ENCODE measurements at regions not wholly inside any gene's neighbourhood (a gene's known extent, or its start where the extent isn't known, plus 50 kb on each side); places are given as distances from the start of the nearest gene placed in this dataset.
A peak's percentile ranks its signal among the peaks of the same experiment; 100 is the strongest.

DNA sequence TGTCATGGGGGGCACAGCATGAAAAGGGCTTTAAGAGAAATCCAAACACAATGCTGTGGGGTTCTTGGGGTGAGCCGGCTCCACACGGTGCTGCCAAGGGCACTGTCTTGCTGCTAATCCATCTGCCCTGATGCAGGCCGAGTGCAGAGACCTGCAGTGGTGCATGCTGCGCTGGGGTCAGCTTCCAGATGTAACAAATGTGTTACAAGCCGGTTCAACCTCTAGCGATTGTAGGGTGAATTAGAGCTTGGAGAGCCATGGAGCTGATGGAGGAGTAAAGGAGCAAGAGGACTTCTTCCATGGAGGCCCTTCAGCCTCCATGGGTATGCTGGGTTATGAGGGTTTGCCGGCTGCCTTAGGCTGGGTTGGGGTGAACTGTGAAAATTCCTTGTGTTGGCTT, 402.3 kb downstream of the TYW1 start:
- in situ Hi-C loops (cut with HindIII; ENCODE audit: low pct_unique_long_range_greater_than_20kb, low sequenced_read_pairs): no loop called here
- DNase-seq (ENCODE audit: low read depth, low spot score): no peak

GRCh38 chr7:67401492-67401891, 404.9 kb downstream of the TYW1 start:
- in situ Hi-C loops (cut with HindIII; ENCODE audit: low pct_unique_long_range_greater_than_20kb, low sequenced_read_pairs): no loop called here
- no peak for DNase-seq (ENCODE audit: low read depth, low spot score)

- in situ Hi-C loops (cut with HindIII; ENCODE audit: low pct_unique_long_range_greater_than_20kb, low sequenced_read_pairs): no loop called here
- no peak for DNase-seq (ENCODE audit: low read depth, low spot score)
Observed at GRCh38 chr7:67402280-67402679, 405.6 kb downstream of the TYW1 start.

GRCh38 chr7:67406976-67407375, 410.3 kb downstream of the TYW1 start:
- no peak for DNase-seq (ENCODE audit: low read depth, low spot score)
- in situ Hi-C loops (cut with HindIII; ENCODE audit: low pct_unique_long_range_greater_than_20kb, low sequenced_read_pairs): no loop called here

GRCh38 chr7:67407392-67408071, 410.9 kb downstream of the TYW1 start:
- DNase-seq (ENCODE audit: low read depth, low spot score): no peak
- in situ Hi-C loops (cut with HindIII; ENCODE audit: low pct_unique_long_range_greater_than_20kb, low sequenced_read_pairs): no loop called here

DNA sequence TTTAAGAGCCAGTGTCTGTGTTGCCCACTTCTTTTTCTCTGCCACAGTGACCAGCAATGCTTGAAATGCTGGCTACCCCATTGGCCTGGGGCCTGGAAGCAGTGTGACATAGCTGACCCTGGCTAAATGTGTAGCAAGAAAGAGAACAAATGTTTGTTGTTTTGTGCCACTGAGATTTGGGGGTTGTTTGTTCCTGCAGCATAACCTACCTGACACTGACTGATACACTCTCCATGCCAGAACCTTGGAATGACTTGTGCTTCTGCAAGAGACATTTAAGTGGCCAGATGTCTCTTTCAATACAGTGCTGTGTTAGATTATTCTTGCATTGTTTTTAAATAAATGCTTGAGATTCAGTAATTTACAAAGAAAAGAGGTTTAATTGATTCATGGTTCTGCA, 411.5 kb downstream of the TYW1 start:
- no peak for DNase-seq (ENCODE audit: low read depth, low spot score)
- in situ Hi-C loops (cut with HindIII; ENCODE audit: low pct_unique_long_range_greater_than_20kb, low sequenced_read_pairs): no loop called here

- DNase-seq (ENCODE audit: low read depth, low spot score): no peak
- in situ Hi-C loops (cut with HindIII; ENCODE audit: low pct_unique_long_range_greater_than_20kb, low sequenced_read_pairs): no loop called here
Observed at GRCh38 chr7:67413670-67414069, 417.0 kb downstream of the TYW1 start.

- DNase-seq (ENCODE audit: low read depth, low spot score): no peak
Observed at GRCh38 chr7:67414858-67415257, 418.2 kb downstream of the TYW1 start.

DNA sequence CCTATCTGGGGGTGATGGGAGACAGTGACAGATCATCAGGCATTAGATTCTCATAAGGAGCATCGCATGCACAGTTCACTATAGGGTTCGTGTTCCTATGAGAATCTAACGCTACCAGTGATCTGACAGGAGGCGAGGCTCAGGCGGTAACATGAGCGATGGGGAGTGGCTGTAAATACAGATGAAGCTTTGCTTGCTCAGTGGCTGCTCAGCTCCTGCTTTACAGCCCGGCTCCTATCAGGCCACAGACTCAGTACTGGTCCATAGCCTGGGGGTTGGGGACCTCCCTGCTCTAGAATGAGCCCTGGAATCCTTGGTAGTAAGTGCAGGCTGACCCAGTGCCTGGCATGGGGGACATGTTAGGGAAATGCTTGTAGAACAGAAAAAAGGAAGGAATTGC, 426.0 kb downstream of the TYW1 start:
- in situ Hi-C loops (cut with HindIII; ENCODE audit: low pct_unique_long_range_greater_than_20kb, low sequenced_read_pairs): no loop called here
- DNase-seq (ENCODE audit: low read depth, low spot score): no peak

More at GRCh38 chr7:67414858-67415257, 418.2 kb downstream of the TYW1 start:
- in situ Hi-C loops (cut with HindIII; ENCODE audit: low pct_unique_long_range_greater_than_20kb, low sequenced_read_pairs): no loop called here

- in situ Hi-C loops (cut with HindIII; ENCODE audit: low pct_unique_long_range_greater_than_20kb, low sequenced_read_pairs): no loop called here
- no peak for DNase-seq (ENCODE audit: low read depth, low spot score)
Observed at GRCh38 chr7:67423065-67423464, 426.4 kb downstream of the TYW1 start.

DNA sequence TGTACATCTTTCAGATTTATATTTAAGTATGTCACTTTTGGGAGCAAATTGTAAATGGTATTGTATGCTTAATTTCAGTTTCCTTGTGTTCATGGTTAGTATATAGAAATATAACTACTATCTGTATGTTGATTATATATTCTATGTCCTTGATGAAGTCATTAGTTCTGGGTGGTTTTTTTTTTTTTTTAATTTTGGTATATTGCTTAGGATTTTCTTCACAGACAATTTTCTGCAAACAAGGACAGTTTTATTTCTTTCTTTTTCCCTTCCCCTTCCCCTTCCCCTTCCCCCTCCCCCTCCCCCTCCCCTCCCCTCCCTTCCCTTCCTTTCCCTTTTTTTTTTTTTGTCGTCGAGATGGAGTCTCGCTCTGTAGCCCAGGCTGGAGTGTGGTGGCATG, 430.0 kb downstream of the TYW1 start:
- in situ Hi-C loops (cut with HindIII; ENCODE audit: low pct_unique_long_range_greater_than_20kb, low sequenced_read_pairs): no loop called here
- no peak for DNase-seq (ENCODE audit: low read depth, low spot score)

- DNase-seq (ENCODE audit: low read depth, low spot score): no peak
- in situ Hi-C loops (cut with HindIII; ENCODE audit: low pct_unique_long_range_greater_than_20kb, low sequenced_read_pairs): no loop called here
Observed at GRCh38 chr7:67429735-67430134, 433.1 kb downstream of the TYW1 start.

DNA sequence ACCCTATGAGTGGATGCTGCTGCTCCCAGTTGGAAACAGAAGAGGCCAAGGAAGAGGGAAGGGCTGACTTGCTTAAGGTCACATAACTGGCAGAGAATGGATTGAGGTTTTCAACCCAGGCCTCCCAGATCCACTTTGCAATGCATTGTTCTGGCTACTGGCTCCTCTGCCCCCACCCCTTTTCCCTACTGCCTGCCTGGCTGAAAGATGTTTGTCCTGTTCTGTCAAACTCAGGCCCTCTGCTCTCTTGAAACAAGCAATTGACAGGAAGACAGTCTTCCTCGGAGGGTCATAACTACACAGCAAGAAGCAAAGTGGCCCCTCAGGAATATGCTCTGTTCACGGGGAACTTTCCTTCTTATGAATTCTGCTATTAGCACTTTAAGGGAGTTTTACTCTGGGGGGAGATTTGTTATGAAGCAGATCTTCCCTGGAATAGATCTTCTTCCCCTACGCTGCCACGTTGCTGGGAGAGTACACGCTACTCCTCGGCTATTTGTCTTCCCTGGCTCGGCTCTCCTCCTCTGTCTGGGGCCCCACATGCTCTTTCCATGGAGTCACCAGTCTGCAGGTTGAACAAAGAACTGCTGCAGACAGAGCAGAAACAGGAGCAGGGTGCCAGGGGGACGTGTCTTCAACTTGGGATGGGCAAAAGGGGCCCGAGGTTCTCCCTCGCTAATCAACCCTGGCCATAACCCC, 436.1 kb downstream of the TYW1 start:
- no peak for DNase-seq (ENCODE audit: low read depth, low spot score)
- in situ Hi-C loops (cut with HindIII; ENCODE audit: low pct_unique_long_range_greater_than_20kb, low sequenced_read_pairs): no loop called here

DNA sequence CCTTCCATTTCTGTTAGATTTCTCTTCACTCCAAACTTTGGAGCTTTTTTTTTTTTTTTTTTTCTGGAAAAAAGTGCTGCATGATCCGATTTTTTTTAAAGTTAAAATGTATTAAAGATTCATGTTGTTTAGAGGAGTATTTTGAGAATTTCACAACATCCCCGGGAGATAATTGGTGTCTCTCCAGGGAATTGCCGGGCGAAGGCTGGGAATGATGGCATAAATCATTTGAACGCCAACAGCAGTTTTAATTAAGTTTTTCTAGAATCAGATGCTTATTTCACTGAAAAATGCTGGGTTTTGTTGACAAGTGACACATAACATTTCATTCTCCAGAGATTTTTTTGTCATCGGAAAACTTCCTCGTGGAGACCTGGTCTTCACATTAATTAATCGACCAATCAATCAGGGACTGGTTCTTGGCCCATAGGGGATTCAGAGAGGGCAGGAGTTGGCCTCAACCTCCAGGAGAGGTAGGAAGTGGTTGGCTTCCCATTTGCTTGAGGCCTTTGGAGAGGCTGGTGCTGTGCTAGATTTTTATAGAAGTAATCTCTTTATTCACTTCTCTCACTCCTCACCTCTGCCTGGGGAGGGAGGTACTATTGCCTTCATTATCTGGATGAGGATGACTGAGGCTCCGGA, 439.4 kb downstream of the TYW1 start:
- in situ Hi-C loops (cut with HindIII; ENCODE audit: low pct_unique_long_range_greater_than_20kb, low sequenced_read_pairs): no loop called here
- DNase-seq (ENCODE audit: low read depth, low spot score): no peak

DNA sequence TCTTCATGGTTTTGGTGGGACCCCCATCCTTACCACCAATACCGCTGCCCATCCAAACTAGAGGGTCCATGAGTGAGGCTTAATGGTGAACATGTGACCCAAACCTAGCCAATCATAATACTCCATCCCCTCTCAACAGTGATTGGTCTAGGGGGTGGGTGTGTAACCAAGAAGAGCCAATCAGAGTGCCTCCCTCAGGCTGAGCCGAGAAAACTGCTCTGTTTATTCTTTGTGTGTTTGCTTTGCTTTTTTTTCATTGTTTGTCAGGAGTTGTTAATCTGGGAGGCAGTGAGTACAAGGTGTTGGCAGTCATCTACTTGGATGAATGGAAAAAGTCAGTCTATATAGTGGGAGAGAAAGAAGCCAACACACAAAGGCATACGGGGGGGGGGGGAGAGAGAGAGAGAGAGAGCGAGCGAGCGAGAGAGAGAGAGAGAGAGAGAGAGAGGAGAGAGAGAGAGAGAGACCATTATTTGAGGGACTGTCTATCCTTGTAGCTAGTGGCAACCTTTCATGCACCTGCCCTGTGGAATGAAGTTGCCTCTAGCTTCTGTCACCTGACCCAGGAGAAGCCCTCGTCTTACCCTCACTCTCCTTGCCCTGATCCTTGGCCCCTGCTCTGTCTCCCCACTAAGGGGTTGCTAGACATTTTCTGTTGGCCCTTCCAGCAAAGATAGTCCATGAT, 441.7 kb downstream of the TYW1 start:
- in situ Hi-C loops (cut with HindIII; ENCODE audit: low pct_unique_long_range_greater_than_20kb, low sequenced_read_pairs): no loop called here
- DNase-seq (ENCODE audit: low read depth, low spot score): peak; percentile 35

DNA sequence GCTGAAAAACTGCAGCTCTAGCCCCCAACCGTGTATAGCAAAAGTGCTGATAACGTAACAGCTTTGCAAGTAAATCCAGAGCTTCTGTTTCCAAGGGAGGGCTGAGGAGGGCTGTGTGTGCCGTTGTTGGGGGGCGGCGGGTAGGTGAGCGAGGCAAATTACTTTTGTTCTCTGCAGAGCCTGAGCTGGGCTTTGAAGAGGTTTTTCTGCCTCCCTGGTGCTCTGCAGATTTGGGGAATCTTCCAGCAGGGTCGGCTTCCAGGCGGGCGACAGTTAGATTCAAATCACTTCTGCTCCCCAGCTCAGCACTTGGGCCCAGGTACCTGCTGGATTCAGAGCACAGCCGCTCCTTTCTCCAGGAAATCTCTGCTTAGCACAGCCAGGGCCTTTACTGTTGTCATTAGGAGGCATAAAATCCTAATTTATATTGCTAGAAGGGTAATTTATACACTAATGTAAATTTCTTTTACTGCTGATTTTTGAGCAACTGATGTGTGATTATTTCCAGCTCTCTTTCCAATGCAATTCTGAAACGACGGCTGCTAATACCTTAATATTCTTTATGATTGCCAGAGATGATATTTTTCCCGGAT, 442.4 kb downstream of the TYW1 start:
- in situ Hi-C loops (cut with HindIII; ENCODE audit: low pct_unique_long_range_greater_than_20kb, low sequenced_read_pairs): no loop called here
- DNase-seq (ENCODE audit: low read depth, low spot score): no peak

DNA sequence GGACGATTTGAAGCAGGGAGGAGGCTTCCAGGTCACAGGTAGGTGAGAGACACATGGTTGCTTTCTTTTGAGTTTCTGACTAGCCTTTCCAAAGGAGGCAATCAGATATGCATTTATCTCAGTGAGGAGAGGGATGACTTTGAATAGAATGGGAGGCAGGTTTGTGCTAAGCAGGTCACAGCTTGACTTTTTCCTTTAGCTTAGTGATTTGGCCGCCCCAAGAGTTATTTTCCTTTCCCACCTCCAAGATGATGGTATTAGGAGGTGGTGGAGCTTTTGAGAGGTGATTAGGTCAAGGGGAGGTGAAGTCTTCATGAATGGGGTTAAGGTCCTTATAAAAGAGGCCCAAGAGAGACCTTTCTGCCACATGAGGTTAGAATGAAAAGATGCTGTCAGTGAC, 443.7 kb downstream of the TYW1 start:
- no peak for DNase-seq (ENCODE audit: low read depth, low spot score)
- in situ Hi-C loops (cut with HindIII; ENCODE audit: low pct_unique_long_range_greater_than_20kb, low sequenced_read_pairs): no loop called here

DNA sequence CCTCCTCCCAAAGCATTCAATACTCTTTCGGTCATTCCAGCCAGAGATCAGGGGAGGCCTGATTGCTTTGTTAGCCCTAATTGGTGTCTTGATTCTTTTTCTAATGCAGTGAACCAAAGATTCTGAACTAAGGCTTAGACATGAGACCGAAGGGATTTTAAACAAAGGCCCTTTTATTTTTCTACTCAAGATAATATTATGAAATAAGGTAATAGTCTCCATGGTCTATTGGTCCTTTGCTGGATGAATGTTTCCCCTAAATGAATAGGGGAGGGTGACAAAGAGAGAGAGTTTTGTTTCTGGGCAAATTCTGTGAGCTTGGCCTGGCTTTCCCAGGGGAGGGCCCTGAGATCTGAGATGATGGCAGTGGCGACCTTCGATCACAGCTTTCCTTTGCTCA, 449.1 kb downstream of the TYW1 start:
- no peak for DNase-seq (ENCODE audit: low read depth, low spot score)
- in situ Hi-C loops (cut with HindIII; ENCODE audit: low pct_unique_long_range_greater_than_20kb, low sequenced_read_pairs): no loop called here
